HG03432 (cell line): ENCODE measurements at regions not wholly inside any gene's neighbourhood (a gene's known extent, or its start where the extent isn't known, plus 50 kb on each side); places are given as distances from the start of the nearest gene placed in this dataset.

Source experiments
- ATAC-seq: cut with Tn5 transposase; IDR thresholded peaks from one replicate; pipeline ENCODE4 v1.9.1; 2021; ENCODE audit warnings: mild to moderate bottlenecking, moderate library complexity; ENCODE audit not compliant: unreplicated experiment

GRCh38 chr5:152978141-152978835, 512.2 kb upstream of the GRIA1 start:
- ATAC-seq: no peak

GRCh38 chr5:152987131-152987530, 503.3 kb upstream of the GRIA1 start:
- no peak for ATAC-seq

GRCh38 chr5:152990217-152990616, 500.3 kb upstream of the GRIA1 start:
- ATAC-seq: no peak

- no peak for ATAC-seq
Measured at GRCh38 chr5:152990649-152991048, 499.8 kb upstream of the GRIA1 start.

GRCh38 chr5:152994033-152994680, 496.3 kb upstream of the GRIA1 start:
- ATAC-seq: no peak

GRCh38 chr5:152995214-152995725, 495.2 kb upstream of the GRIA1 start:
- peak; percentile 42 for ATAC-seq

- no peak for ATAC-seq
Measured at GRCh38 chr5:153005711-153006110, 484.8 kb upstream of the GRIA1 start.

GRCh38 chr5:153006681-153007080, 483.8 kb upstream of the GRIA1 start:
- ATAC-seq: no peak

- ATAC-seq: no peak
Measured at GRCh38 chr5:153014194-153014593, 476.3 kb upstream of the GRIA1 start.

- no peak for ATAC-seq
Measured at GRCh38 chr5:153018121-153018520, 472.3 kb upstream of the GRIA1 start.

- no peak for ATAC-seq
Measured at GRCh38 chr5:153030755-153031725, 459.4 kb upstream of the GRIA1 start.

GRCh38 chr5:153039501-153039900, 451.0 kb upstream of the GRIA1 start:
- ATAC-seq: no peak

- ATAC-seq: no peak
Measured at GRCh38 chr5:153043886-153044285, 446.6 kb upstream of the GRIA1 start.

- no peak for ATAC-seq
Measured at GRCh38 chr5:153050496-153051179, 439.8 kb upstream of the GRIA1 start.

- no peak for ATAC-seq
Measured at GRCh38 chr5:153066281-153066680, 424.2 kb upstream of the GRIA1 start.

GRCh38 chr5:153067869-153068268, 422.6 kb upstream of the GRIA1 start:
- no peak for ATAC-seq

GRCh38 chr5:153079396-153079795, 411.1 kb upstream of the GRIA1 start:
- no peak for ATAC-seq

- no peak for ATAC-seq
Measured at GRCh38 chr5:153080940-153081339, 409.5 kb upstream of the GRIA1 start.

- ATAC-seq: no peak
Measured at GRCh38 chr5:153081385-153081784, 409.1 kb upstream of the GRIA1 start.

- no peak for ATAC-seq
Measured at GRCh38 chr5:153084511-153084910, 406.0 kb upstream of the GRIA1 start.

- ATAC-seq: no peak
Measured at GRCh38 chr5:153086486-153086885, 404.0 kb upstream of the GRIA1 start.
